AG08396 (cell line): ENCODE measurements at regions not wholly inside any gene's neighbourhood (a gene's known extent, or its start where the extent isn't known, plus 50 kb on each side); places are given as distances from the start of the nearest gene placed in this dataset.

ENCODE experiments used
- DNase-seq: peaks from one replicate; pipeline ENCODE4 v3.0.0; 2012; ENCODE audit warnings: low spot score, mixed read lengths

DNA sequence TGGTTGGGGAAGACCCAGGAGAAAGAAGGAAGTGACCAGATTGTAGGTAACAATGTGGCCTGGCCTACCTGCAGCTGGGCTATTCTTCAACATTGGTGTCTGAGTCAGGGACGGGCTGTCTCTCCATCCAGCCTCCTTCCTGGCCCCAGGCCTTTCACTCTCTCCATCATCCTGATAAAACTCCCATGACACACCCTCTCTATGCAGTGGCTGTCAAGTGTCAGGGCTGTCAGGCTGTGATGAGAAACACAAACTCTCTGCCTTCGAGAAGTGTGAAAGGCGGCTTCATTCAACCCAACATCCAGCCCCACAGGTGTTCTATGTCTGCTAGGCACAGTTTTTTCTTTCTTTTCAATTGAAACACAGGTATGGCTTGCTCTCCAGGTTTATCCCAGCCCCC lies 153.3 kb upstream of the VSTM2B start:
- no peak for DNase-seq

GRCh38 chr19:29372921-29373797 lies 152.6 kb upstream of the VSTM2B start:
- DNase-seq: peak; percentile 1

GRCh38 chr19:29375429-29376119 lies 150.2 kb upstream of the VSTM2B start:
- DNase-seq: peak; percentile 0

GRCh38 chr19:29376855-29377354 lies 148.9 kb upstream of the VSTM2B start:
- DNase-seq: no peak

DNA sequence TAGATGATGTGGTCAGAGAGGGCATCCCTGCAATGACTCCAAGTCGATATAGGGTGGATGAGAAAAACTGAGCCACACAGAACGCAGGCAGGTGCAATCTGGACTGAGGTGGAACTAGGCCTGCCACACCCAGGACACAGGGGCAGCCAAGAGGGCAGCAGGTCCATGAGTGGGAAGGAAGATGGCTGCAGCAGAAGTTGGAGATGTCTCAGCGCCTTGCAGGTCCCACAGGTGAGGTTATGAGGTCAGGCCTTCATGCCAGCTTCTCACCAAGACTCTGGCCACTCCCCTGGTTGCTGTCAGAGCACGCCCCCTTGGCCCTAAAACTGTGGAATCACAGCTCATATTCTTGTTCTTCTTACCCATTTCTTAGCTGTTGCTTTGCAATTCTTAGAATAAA lies 147.7 kb upstream of the VSTM2B start:
- DNase-seq: no peak

- DNase-seq: no peak
These were observed 147.2 kb upstream of the VSTM2B start for GRCh38 chr19:29378543-29379080.

DNA sequence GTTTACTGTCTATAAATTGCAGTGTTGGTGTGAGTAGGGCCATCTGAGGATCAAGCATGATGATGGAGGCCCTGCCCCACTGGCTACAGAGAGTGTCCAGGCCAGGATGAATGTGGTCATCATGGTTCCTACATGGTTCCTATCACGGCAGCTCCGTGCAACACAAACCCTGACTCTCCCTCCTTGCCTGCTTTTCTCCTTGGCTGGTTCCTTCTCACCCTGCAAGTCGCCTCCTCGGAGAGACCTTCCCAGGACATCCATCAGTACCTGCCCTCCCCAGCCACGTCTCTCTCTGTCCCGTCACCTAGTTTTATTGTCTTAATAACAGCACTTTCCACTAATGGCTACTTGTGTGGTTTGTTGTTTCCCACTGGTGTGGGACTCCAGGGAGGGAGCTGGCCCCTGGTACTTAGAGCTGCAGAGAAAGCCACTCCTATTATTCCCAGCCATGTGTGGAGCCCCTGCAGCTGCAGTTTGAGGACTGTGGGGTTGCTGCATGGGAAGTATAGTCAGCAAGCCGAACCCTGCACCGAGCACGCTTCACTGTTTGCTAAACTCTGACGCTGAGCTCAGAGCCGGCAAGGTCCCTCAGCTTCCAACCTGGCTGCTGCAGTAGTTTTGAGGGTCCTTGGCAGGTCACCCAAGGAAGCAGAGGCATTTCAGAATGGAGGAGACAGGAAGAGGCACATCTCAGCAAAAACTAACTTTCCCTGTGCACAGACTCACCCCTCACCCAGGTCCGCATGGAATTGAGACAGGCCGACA lies 146.4 kb upstream of the VSTM2B start:
- no peak for DNase-seq

- DNase-seq: no peak
These were observed 145.2 kb upstream of the VSTM2B start for GRCh38 chr19:29380581-29380980.

- no peak for DNase-seq
These were observed 144.2 kb upstream of the VSTM2B start for GRCh38 chr19:29381353-29382203.

DNA sequence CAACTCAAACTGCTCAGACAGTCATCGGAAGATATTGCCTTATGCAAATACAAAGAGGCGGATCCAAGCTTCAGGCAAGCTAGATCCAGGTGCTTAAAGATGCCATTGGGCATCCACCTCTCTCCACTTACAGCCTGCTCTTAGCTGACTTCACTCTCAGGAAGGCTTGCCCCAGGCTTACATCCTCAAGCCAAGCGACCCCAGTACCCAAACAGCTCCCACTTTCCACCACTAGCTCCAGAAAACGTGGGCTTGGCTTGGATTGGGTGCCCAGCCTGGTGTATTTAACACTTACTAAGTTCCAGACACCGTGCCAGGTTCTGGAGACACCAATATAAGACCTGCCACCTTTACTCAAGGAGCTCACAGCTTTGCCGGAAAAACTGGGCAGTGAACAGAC lies 142.1 kb upstream of the VSTM2B start:
- DNase-seq: no peak

DNA sequence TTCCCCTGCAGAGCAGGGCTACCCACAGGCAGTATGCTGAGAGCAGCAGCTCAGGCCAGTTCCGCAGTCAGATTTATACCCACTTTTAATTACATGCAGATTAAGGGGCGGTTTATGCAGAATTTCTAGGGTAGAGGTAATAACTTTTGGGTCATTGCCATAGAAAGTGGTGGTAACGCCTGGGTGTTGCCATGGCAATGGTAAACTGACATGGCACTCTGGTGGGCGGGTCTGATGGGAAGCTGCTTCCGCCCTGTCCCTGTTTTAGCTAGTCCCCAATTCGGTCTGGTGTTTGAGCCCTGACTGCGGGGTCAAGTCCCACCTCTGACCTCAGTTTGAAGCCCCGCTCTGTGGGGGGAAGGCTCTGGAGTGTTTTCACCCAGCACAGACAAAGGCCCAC lies 141.1 kb upstream of the VSTM2B start:
- no peak for DNase-seq

- no peak for DNase-seq
These were observed 140.5 kb upstream of the VSTM2B start for GRCh38 chr19:29385191-29385795.

DNA sequence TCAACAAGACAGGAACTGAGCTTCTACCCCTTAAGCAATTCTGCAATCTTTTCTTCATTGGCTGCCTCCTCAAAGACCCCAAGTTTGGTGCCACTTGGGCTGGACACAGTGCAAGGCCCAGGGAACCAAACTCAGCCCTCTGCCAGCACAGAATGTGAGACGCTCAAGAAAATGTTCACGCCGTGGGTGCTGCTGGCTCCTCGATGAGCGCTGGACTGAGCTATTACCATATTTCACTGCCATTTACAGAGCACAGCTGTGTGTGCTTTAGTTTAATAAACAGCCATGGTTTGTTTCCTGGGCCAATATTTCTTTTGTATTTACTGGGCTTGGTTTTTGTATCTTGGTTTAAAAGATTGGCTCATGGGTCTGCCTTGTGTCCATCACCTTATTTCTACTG lies 138.8 kb upstream of the VSTM2B start:
- DNase-seq: no peak

GRCh38 chr19:29387586-29387985 lies 138.2 kb upstream of the VSTM2B start:
- DNase-seq: no peak

GRCh38 chr19:29389495-29389894 lies 136.3 kb upstream of the VSTM2B start:
- DNase-seq: no peak

DNA sequence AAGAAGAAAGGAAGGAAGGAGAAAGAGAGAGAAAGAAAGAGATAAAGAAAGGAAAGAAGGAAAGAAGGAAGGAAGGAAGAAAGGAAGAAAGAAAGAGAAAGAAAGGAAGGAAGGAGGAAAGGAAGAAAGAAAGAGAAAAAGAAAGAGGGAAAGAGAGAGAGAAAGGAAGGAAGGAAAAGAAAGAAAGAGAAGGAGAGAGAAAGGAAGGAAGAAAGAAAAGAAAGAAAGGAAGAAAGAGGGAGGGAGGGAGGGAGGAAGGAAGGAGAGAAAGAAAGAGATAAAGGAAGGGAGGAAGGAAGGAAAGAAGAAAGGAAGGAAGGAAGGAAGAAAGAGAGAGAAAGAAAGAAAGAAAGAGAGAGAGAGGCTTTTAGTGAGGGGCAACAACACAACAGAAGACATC lies 135.1 kb upstream of the VSTM2B start:
- DNase-seq: no peak

- no peak for DNase-seq
These were observed 131.8 kb upstream of the VSTM2B start for GRCh38 chr19:29393915-29394460.

DNA sequence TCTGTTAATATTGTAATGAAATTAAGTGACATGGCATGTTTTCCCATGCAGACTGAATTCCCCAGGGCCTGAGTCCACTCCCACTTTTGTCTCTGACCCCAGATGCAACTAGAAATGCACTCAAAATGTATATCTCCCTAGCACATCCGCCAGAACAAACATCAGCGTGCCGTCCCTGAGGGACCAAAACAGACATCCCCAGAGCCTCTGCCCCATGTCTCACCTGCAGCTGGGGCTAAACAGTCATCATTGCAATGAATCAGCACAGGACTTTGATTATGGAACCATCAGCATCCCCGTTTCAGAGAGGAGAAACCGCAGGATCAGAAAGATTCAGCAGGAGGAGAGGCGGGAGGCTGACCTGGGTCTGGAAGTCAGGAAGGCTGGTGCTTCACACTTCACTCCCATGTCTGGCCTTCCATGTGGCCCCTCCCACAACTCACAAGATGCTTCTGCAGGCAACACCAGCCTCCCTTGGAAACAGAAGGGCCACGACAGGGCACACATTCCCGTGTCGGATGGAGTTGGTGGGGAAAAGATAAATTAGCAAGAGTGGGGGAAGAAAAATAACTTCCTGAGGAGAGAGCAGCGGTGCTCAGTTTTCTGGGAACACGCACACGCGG lies 130.6 kb upstream of the VSTM2B start:
- DNase-seq: no peak

DNA sequence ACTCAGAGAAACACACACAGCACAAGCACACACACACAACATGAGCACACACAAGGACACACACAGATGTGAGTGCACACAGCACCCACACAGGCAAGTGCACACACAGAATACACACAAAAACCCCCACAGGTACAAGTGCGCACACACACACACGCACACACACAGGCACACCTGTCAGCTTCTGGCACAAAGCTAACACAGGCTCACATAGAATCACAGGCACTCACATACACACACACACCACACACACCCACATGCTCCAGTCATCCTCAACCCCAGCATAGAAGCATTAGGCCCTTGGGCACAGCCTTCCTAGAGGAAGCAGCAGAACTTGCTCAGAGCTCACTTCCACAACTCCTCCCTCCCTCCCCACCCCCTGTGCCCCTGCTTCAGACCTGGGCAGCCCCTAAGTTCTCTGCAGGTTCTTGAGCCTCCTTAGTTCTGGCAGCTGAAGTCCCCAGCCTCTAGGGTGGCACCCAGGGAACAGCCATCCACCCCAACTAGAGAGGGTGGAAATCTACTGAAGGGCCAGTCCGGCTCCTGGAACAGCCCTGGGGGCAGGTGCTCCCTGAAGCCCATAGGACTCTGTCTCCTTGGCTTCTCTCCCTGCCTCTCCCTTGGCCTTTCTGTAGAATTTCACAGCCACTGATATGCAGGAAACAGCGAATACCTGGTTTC lies 129.9 kb upstream of the VSTM2B start:
- no peak for DNase-seq

- no peak for DNase-seq
These were observed 128.9 kb upstream of the VSTM2B start for GRCh38 chr19:29396925-29397324.
